BE2C (cell line): ENCODE measurements at regions not wholly inside any gene's neighbourhood (a gene's known extent, or its start where the extent isn't known, plus 50 kb on each side); places are given as distances from the start of the nearest gene placed in this dataset.

Source experiments
- DNase-seq: peaks from one replicate; pipeline ENCODE4 v3.0.0-alpha.2; 2020
- H3K27me3 ChIP-seq: fragments of 250-450 bp; sonication (Bioruptor Pico); 2 replicates; pipeline ENCODE4 v1.5.1; 2020; ENCODE audit warnings: mild to moderate bottlenecking
- H3K36me3 ChIP-seq: fragments of 250-450 bp; sonication (Bioruptor Pico); 2 replicates; pipeline ENCODE4 v1.5.1; 2020; ENCODE audit warnings: mild to moderate bottlenecking
- H3K4me1 ChIP-seq: fragments of 250-450 bp; sonication (Bioruptor Pico); 2 replicates; pipeline ENCODE4 v1.5.1; 2020
- H3K4me3 ChIP-seq: 2 replicates; pipeline ENCODE4 v1.5.1; 2011; ENCODE audit warnings: low read depth, low read length
- H3K9me3 ChIP-seq: fragments of 250-450 bp; sonication (Bioruptor Pico); 2 replicates; pipeline ENCODE4 v1.5.1; 2020
- TF ChIP-seq, protein P1 (sequence below): IDR thresholded peaks from 2 replicates; pipeline ENCODE4 v1.5.1; 2012; ENCODE audit warnings: mild to moderate bottlenecking, low read depth, low read length

GRCh38 chr9:96050048-96050860 is 174.8 kb downstream of the ERCC6L2 start:
- Histone ChIP-seq H3K4me1 (no peaks in the 10 kb centered on the region), H3K27me3 (no peaks in the 10 kb centered on the region), H3K36me3 (no peaks in the 10 kb centered on the region), H3K4me3 (no peak overlapping the region), H3K9me3 (no peaks in the 10 kb centered on the region)
- no peak for DNase-seq
- TF ChIP-seq, protein P1, sequence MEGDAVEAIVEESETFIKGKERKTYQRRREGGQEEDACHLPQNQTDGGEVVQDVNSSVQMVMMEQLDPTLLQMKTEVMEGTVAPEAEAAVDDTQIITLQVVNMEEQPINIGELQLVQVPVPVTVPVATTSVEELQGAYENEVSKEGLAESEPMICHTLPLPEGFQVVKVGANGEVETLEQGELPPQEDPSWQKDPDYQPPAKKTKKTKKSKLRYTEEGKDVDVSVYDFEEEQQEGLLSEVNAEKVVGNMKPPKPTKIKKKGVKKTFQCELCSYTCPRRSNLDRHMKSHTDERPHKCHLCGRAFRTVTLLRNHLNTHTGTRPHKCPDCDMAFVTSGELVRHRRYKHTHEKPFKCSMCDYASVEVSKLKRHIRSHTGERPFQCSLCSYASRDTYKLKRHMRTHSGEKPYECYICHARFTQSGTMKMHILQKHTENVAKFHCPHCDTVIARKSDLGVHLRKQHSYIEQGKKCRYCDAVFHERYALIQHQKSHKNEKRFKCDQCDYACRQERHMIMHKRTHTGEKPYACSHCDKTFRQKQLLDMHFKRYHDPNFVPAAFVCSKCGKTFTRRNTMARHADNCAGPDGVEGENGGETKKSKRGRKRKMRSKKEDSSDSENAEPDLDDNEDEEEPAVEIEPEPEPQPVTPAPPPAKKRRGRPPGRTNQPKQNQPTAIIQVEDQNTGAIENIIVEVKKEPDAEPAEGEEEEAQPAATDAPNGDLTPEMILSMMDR, result no peak

DNA sequence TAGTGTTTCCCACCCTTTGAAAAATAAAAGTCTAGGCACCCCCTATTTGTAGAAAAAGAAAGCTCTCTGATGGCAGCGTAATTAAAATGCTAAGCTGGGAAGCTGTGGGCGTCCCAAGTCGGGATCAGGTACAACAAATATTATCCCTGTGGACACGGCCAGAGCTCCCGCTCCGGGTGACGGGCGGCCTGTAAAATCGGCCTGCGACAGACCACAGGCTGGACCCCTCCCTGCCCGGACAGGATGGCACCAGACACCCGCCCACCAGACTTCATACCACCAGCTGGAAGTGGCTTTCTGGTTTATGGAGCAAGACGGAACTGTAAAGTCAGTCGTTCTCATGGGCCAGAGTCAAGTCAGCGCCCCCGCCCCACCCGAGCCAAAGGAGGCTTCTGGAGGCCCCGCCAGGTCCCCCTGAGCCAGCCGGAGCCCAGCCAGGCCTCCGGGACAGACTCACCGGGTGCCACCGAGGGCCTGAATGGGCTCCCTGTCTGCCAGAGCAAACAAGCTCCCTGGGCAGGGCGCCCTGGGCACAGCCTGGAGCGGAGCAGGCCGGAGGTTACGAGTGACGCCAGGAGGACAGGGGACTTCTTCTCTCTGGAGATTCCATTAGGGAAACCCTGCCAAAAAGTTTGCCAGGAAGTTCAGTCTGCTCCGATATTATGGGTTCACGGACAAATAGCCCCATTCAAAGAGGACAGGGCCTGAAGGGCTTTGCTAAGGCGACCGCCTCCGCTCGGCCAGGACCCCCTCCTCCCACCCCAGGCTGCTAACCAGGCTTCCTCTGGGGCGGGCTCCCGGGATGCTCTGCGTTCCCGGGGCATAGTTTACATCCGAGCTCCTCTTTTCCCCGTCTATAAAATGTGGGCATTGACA is 173.7 kb downstream of the ERCC6L2 start:
- no peak overlapping the region for H3K4me3 ChIP-seq

DNA sequence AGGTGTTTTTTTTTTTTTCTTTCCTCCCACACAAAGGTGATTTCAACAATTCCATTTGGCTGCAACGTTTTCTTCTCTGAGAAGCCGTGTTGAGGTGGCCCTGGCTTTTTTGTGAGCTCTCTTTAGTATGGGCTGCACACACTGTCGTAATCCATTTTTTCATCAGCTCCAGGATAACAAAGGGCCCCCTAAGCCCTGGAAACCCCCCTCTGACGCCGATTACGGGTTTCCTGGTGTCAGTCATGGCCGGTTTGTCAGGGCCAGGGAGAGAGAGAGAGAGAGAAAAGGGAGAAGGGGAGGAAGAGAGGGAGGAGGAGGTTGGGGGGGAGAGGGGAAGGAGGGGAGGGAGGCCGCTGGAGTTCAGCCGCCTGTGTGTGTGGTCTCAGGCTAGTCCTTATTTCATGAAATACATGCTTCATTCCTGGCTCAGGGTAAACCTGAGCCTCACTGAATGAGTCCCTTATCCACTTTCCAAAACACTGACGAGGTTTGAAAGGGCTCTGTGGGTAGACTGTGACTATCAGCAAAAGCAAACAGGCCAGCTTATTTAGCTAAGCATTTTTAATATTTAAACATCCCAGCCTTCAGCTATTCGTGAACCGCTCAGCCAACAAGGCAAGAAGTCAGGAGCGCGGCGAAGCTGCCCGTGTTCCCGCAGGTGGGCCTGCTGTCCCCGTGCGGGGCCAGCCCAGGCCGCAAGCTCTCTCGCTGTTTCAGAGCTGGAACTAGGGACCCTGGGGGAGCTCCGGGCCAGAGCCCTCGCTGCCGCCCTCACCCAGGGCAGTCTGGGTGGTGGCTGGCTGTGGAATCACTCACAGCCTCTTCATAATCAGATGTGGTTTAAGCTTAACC is 172.8 kb downstream of the ERCC6L2 start:
- no peak overlapping the region for H3K4me3 ChIP-seq
- H3K36me3 ChIP-seq, result no peaks in the 10 kb centered on the region
- TF ChIP-seq, protein P1, result no peak
- no peaks in the 10 kb centered on the region for H3K27me3 ChIP-seq
- DNase-seq, result no peak
- H3K9me3 ChIP-seq, result no peaks in the 10 kb centered on the region
- H3K4me1 ChIP-seq, result no peaks in the 10 kb centered on the region

More for the DNA sequence above, 173.7 kb downstream of the ERCC6L2 start:
- Histone ChIP-seq H3K36me3 (no peaks in the 10 kb centered on the region), H3K4me1 (no peaks in the 10 kb centered on the region), H3K9me3 (no peaks in the 10 kb centered on the region), H3K27me3 (no peaks in the 10 kb centered on the region)
- no peak for DNase-seq
- TF ChIP-seq, protein P1, result no peak

DNA sequence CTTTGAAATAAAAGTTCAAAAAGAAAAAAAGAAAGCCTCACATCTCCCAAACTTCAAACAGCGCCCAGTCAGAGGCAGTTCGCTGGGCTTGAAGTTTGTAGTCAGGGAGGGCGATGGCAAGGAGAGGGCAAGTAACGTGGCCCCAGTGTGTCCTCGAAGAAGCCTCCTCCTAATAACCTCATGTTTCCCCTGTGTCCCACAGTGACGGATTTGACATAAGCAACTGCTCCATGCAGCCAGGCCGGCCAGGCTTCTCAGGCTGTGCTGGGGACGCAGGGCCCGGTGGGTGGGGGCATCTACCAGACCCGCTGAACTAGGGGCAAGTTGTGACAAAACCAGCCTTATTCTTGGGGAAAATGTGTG is 172.2 kb downstream of the ERCC6L2 start:
- H3K27me3 ChIP-seq, result no peaks in the 10 kb centered on the region
- H3K4me3 ChIP-seq, result no peak overlapping the region

GRCh38 chr9:96047116-96047639 is 171.7 kb downstream of the ERCC6L2 start:
- Histone ChIP-seq H3K9me3 (no peaks in the 10 kb centered on the region), H3K4me1 (peaks cover 4% of the 10 kb centered on the region; the same call in 1 of the 2 replicates), H3K4me3 (no peak overlapping the region), H3K27me3 (no peaks in the 10 kb centered on the region), H3K36me3 (no peaks in the 10 kb centered on the region)
- TF ChIP-seq, protein P1, result no peak
- DNase-seq, result no peak

More for the DNA sequence above, 172.2 kb downstream of the ERCC6L2 start:
- TF ChIP-seq, protein P1, result no peak
- DNase-seq, result no peak
- Histone ChIP-seq H3K36me3 (no peaks in the 10 kb centered on the region), H3K4me1 (no peaks in the 10 kb centered on the region), H3K9me3 (no peaks in the 10 kb centered on the region)
